NCI-H524 (cell line): ENCODE measurements at regions not wholly inside any gene's neighbourhood (a gene's known extent, or its start where the extent isn't known, plus 50 kb on each side); places are given as distances from the start of the nearest gene placed in this dataset.

Experiments used
- DNase-seq, 2 experiments: peaks; one replicate each; lab custom pipeline; 2025; lab: John Stamatoyannopoulos, UW

DNA sequence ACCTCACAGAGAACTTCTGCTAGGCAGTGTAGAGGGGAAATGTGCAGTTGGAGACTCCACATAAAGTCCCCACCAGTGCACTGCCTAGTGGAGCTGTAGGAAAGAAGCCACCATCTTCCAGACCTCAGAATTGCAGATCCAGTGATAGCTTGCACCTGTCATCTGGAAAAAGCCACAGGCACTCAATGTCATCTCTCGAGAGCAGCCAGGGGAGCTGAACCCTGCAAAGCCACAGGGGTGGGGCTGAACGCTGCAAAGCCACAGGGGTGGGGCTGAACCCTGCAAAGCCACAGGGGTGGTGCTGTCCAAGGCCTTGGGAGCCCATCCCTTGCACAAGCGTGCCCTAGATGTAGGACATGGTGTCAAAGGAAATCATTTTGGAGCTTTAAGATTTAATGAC is 1226.3 kb downstream of the PCDH7 start:
- DNase-seq: no peak

DNA sequence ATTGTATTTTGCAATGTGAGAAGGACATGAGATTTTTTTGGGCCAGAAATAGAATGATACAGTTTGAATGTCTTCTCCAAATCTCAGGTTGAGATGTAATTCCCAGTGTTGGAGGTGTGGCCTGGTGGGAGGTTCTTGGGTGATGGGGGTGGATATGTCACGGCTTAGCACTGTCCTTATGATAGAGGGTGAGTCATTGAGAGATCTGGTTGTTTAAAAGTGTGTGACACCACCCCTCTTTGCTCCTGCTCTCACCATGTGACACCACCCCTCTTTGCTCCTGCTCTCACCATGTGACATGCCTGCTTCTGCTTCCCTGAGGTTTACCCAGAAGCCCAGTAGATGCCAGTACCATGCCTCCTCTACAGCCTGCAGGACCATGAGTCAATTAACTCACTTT is 1226.9 kb downstream of the PCDH7 start:
- DNase-seq: no peak

DNA sequence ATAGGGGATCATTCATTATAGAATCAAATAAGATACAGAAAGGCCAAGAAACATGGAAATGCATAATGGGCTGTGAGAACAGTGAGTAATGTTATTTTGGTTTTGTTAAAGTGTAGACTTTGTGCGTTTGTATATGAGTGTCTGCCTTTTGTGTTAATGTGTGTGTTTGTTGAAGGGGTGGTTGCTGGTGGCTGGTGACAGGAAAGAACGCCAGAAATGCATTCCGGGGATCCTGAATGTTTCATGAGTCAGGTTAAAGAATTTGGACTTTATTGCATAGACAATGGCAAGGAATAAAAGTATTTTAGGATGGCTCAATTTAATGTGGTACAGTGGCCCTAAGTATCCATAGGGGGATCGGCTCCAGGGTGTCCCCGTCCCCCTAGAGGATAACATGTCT is 1228.9 kb downstream of the PCDH7 start:
- no peak for DNase-seq

DNA sequence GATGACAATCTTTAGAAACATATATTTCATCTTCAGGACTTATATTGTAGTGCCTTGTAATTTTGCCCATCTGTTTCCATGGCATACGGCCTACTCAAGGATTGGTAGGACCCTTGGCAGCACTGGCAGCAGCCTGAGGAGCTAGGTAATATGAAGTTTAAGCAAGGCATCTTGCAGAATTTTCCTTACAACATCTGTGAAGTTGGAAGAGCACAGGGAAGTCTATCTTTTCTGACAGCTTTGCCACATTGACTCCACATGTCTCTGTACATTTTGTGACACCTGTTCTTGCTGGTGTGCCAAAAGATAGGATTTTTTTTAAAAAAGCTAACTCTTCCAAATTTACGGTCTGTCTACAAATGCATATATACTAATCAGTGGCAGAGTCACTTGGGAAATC is 1235.2 kb downstream of the PCDH7 start:
- DNase-seq: peak in 1 of 2 experiments; percentile 31

DNA sequence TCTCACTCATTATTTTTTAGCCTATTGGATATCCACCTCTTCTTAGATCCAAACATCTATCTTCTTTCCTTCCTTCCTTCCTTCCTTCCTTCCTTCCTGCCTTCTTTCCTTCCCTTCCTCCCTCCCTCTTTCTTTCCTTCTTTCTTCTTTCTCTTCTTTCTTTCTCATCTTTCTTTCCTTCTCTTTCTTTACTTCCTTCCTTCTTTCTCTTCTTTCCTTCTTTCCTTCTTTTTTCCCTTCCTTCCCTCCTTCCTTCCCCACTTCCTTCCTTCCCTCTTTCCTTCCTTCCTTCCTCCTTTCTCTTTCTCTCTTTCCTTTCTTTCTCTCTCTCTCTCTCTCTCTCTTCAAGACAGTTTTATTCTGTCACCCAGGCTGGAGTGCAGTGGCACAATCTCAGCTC is 1239.8 kb downstream of the PCDH7 start:
- DNase-seq: no peak

DNA sequence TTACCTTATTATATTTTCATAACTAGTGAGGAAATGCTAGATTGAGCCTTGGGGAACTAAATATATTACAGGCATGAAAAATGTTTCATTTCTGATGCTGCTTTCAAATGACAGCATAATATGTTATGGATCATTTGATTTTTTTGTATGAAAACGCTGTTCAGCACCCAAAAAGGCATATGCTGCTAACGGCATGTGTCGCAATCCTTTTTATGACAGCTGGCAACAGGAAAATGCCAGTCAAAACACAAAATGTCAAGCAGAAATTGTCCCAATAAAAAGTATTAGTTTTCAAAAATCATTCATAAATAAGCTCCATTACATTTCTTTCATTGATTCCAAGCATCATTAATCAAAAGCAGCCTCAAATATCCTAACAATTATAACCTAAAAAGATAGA is 1244.5 kb downstream of the PCDH7 start:
- DNase-seq: no peak

DNA sequence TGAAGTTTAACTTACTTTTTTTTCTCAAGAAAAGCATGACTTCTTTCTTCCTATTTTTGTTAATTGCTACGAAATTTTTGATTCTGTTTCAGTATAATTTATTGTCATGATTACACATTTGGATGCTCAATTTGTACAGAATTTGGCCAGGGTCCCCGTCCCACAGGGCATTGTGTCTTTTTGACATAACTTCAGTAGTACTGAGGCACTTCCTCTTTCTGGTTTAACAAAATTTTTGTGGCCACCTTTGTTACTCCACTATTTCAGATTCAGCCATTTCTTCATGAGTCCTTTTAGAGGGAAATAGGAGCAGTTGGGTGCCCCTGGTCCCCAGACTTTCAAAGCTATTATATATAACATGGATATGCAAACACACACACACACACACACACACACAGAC is 1248.7 kb downstream of the PCDH7 start:
- DNase-seq: no peak

DNA sequence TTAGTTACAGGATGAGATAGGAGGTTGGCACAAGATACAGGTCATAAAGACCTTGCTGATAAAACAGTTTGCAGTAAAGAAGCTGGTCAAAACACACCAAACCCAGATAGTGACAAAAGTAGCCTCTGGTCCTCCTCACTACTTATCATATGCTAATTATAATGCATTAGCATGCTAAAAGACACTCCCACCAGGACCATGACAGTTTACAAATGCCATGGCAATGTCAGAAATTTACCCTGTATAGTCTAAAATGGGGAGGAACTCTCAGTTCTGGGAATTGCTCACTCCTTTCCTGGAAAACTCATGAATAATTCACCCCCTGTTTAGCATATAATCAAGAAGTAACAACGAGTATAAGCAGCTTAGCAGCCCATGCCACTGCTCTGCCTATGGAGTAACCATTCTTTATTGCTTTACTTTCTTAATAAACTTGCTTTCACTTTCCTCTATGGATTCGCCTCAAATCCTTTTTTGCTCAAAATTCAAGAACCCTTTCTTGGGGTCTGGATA is 1254.4 kb downstream of the PCDH7 start:
- no peak for DNase-seq

DNA sequence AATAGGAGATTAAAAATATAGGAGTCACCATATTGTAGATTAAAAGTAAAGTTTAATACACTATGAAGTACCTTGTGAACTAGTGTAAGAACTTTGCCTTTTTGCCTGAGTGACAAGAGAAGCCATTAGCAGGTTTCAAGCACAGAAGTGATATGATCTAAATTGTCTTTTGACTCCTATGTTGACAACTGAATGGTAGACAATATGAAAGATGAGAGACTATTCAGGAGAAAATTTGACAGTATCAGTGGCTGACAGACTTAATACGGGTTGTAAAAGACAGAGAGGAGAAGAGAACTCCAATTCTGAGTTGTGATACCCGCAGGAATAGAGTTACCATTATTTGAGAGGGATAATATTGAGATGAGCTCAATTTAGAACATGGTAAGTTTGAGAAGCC is 1259.8 kb downstream of the PCDH7 start:
- DNase-seq: no peak

DNA sequence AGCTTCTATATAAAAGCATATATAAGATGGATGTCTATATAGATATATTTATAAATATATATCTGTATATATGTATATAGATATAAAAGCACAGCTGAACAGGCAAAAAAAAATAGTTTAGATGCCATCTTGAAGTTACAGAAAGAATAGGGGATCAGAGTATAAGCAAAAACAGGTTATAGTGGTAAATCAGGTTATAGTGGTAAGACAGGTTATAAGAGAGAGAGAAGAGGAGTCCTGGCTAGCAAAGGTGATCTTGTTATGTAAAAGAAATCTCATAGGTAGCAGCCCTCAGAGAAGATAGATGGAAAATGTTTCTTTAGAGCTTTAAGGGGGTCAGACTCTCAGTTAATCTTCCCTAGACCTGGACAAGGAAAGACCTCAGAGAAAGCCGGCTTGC is 1263.1 kb downstream of the PCDH7 start:
- no peak for DNase-seq

DNA sequence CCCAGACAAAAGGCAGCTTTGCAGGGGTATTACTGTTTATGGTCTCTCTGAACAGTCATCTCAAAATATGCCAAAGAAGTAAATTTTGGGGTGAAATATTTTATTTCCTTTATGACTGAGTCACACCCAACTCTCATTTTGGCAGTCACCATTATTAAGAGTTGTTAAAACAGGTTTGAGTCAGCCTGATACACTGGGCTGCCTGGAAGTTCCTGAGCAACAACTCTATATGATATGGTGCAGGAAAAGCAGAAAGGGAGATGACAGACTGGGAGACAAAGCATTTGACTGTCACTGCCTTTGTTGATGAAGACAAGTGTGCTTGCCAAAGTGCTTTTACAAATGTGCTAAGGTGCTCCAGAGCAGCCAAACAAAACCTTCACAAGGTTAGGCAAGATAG is 1263.5 kb downstream of the PCDH7 start:
- no peak for DNase-seq

DNA sequence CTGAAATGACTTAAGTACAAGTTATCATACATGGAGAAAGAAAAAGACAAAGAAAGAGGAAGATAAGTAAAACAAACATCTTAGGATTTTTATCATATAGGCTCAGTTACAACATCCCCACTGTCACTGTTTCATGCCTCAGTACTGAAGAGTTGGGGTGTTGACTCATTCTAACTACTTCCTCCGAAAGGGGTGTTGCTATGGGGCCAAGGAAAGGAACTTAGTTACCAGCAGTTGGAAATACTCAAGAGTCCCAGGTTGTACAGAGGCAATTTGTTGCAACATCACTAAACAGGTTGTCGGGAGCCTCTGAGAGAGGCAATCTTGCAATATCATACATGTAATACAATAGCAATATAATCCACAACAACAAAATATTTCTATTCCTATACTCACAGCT is 1264.7 kb downstream of the PCDH7 start:
- DNase-seq: no peak

DNA sequence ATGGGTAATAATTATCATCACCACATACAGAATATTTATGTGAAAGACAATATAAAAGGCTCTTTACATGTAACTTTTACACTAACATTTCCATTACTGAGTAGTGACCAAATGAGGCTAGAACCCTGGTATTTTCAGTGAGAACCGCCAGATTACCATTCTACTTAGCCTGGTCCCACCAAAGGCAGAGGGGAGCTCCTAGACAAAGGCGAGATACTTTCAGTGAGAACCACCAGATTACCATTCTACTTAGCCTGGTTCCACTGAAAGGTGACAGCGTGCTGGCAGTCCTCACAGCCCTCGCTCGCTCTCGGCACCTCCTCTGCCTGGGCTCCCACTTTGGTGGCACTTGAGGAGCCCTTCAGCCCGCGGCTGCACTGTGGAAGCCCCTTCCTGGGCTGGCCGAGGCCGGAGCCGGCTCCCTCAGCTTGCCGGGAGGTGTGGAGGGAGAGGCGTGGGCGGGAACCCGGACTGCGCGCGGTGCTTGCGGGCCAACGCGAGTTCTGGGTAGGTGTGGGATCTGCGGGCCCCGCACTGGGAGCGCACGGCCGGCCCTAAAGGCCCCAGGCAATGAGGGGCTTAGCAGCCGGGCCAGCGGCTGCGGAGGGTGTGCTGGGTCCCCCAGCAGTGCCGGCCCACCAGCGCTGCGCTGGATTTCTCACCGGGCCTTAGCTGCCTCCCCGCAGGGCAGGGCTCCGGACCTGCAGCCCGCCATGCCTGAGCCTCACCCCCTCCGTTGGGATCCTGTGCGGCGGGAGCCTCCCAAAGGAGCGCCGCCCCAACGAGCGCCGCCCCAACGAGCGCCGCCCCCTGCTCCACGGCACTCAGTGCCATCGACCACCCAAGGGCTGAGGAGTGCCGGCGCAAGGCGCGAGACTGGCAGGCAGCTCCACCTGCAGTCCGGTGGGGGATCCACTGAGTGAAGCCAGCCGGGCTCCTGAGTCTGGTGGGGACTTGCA is 1276.1 kb downstream of the PCDH7 start:
- DNase-seq: no peak

DNA sequence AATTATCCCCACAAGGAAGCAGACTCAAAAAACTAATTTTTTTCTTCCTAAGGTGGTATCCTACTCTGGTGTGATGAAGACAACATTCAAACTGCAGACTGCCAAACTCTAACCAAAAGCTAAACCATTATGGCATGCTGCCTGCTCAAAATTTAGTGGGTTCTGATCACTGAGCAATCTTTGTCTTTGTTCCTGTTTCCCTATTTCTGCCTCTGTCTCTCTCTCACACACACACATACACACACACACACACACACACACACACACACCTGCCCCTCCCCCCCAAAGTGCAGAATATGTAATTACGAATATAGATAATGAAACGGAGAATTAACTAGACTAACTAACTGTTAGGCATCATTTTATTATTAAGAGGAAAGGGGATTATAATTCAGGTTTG is 1278.6 kb downstream of the PCDH7 start:
- no peak for DNase-seq

DNA sequence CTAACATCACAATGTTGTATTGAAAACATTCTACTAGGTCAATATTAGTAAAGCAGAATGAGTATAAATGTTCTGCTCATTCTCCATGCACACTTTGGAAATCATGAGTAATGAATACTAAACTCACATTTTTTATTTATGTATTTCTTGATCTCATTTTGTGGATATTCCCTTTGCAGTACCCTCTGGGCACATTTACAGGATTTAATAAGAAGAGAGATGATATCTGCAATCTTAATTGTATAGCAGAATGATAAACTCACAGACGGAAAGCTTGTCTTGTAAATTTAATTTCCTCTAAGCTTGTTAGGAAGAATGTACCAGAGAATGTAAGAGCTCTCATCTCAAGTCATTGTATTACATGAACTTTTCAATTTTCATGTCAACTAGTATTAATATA is 1279.7 kb downstream of the PCDH7 start:
- DNase-seq: no peak

DNA sequence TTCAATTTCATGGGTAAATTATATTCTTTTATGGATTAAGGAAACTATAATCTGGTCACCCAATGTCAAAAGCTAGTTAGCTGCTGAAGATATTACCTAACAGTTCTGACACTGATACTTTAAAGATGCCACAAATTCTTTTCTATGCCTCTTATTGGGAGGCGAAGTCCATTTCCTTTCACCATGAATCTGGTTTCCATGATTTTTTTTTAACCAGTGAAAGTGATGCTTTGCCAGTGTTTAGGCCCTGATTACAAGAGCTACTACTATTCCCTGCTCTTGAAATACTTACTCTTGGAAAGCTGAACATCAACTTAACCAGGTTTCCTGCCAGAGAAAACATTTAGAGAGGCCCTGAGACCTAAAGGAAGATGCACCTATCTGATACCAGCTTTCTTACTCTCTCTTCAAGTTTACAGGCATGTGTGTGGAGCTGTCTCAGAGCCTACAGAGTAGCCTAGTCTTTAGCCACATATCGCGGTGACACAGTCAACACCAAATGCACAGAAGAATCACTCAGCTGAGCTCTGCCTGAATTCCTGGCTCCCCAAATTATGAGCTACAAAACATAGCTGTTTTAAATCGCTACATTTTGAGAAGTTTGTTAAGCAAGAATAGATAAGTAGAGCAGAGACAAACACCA is 1280.8 kb downstream of the PCDH7 start:
- no peak for DNase-seq

DNA sequence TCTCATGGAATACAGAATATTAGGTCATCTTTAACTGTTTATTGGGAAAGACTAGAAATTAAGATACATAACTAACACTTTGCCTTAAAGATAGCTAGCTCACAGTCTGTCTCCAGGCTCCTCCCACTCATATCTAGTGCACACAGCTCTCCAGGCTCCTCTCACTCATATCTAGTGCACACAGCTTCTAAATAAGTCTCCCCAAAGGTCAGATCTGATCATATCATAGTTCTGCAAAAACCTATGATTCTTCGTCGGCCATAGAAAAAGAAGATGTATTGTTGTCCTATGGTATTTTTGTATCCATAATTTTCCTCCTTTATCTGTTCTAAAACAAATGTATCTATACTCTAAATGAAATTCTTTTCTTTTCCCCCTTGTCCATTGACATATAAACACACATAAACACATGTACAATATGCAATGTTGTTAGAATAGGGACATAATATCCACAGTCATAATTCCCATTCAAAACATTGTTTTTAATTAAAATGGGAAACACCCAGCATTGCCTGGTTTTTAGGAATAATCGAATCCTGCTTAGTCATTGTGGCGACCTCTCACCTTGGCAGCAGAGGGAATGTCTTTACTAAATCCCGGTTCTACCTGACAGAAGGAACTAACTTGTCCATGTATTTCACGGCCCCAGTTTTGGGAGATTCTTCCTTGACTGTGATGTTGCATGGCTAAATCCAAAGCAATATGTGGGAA is 1282.0 kb downstream of the PCDH7 start:
- no peak for DNase-seq

DNA sequence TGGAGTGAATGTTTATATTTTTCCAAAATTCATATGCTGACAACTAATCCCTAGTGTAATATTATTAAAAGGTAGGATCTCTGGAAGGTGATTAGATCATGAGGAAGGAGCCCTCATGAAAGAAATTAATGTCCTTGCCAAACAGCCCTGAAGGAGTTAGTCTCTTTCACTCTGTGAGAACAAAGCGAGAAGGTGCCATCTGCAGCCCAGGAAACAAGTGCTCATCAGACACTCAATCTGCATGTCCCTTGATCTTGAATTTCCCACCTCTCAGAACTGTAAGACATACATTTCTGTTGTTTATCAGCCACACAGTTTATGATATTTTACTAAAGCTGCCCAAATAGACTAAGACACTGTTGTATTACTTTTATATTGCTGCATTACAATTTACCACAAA is 1283.4 kb downstream of the PCDH7 start:
- DNase-seq: peak; percentile 18 to 57

DNA sequence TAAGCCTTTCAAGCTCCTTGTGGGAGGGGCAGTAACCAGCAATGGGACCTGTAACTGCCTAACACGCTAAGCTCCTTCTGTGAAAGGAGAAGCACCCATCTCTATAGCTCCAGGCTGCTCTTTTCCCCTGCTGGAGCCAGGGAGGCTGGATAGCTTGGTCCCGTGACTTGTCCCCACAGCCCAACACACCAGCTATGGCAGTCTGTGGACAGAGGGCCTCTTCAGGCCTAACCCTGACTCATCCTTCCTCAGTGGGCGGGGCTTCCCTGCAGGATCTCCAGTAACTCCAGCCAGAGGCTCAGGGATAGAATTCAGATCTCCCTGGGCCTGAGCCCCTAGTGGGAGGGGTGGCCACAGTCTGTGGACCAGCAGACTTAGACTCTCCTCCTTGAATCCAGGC is 1290.1 kb downstream of the PCDH7 start:
- DNase-seq: no peak

DNA sequence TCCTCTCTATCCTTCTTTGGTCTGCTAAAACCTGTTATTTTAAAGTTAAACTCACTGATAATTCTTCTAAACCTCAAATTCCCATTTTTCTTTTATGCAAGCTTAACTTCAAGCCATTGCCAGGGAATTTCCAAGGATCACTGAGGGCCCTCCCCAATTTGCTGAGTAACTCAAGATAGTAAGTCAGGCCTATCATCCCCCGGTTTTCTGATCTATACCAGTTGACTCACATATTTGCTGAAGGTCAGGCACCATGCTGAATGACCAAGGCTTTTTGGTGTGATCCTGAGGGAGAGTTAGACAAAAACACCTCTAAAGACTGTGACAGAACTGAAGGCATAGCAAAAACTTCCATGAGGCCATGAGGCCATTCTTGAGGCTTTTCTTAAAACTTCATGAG is 1301.9 kb downstream of the PCDH7 start:
- DNase-seq: no peak

DNA sequence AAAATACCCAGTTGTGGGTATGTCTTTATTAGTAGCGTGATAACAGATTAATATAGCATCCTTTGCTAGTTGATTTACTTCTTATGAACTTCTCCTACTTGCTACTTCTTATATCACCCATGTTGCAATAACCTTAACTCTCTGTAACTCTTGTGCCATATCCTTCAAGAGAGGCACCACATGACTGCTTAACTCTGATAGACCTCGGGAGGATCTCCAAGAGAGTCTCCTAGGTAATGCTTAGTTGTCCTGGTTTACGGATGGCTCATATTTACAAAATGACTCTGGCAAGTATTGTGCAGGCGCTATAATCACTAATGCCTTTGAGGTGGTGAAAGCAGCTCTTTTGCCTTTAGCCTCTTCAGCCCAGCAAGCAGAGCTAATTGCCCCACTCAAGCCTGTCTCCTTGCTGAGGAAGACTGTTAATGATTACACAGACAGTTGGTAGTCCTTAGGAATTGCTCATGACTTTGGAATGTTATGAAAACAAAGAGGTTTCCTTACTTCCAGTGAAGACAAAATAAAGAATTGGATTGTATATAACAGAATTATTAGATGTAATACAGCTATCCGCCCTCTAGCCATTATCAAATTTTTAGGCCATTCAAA is 1305.8 kb downstream of the PCDH7 start:
- peak in 1 of 2 experiments; percentile 33 for DNase-seq

DNA sequence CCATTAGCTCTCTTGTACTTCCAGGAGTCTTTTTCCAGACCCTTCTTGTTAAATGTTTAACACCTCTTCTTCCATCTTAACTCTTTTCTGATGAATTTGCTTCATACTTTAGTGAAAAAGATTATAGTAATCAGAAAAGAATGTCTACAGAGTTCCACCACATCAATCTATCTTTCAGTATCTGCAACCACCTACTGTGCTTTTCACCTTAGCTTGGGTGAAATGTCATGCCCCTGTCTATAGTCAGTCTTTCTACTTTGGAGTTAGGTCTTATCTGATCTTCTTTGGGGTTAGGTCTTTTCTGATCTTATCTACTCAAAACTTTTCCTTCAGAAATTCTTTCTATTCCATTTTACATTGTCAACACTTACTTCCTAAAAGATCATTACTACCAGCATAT is 1310.2 kb downstream of the PCDH7 start:
- DNase-seq: no peak
